Stimulated activated CD4-positive, alpha-beta T cell treated with anti-CD3 and anti-CD28 coated beads, Interleukin-15, amount 100 ng/mL, for 1 hour (primary cell): ENCODE measurements at regions not wholly inside any gene's neighbourhood (a gene's known extent, or its start where the extent isn't known, plus 50 kb on each side); places are given as distances from the start of the nearest gene placed in this dataset.
"Not testable (repeated sequence)": the region's sequence is repeated elsewhere in the genome, so short reads cannot be mapped to it uniquely, and the experiment has no call there.

ENCODE experiments used
- DNase-seq, 2 donors: peaks; one replicate each; pipeline ENCODE4 v3.0.0-alpha.2; 2020; ENCODE audit warnings: low read depth in 1 of 2, low spot score in 1 of 2

DNA sequence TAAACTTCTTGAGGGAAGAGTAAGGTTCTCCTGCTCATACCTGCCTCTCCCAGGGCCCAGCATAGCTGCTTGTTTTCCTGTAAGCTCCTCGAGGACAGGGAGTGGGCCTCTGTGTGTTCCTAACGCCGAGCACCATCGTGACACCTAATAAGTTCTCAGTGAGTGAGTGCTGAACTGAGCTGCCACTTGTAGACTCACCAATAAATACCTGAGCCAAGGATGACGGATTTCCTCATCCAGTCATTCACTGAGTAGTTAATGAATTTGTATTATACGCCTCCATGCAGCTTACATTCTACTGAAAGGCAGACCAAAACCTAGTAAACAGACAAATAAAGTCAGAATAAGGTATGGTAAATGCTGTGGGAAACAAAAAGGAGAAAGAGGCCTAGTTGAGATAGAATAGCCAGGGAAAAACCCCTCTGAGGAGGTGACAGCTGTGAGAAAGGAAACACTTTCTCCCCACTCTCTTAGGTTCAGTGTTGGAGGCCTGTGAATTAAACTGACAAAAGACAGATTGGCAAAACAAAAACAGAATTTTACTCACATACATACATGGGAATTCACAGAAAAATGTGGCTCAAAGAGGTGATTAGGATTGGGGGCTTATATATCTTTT, 138.6 kb downstream of the B3GNT2 start:
- DNase-seq = no peak

DNA sequence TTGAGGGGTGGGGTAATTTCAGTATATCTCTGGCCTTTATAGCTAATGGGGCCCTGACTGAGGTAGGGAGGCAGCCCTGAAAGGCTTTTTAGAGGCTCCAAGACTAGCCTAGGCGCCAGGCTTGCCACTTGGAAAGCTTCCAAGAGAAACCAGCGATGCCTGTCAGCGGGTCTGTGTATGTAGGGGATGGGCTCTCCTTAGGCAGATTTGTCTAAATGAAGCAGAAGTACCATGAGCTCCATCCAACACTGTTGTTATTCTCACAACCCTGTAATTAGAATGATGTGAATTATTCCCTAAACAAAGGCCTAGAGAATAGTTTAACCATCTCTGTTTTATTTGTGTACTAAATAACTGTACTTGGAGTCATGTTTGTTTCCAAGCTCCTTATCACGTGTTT, 138.1 kb downstream of the B3GNT2 start:
- DNase-seq = no peak

DNA sequence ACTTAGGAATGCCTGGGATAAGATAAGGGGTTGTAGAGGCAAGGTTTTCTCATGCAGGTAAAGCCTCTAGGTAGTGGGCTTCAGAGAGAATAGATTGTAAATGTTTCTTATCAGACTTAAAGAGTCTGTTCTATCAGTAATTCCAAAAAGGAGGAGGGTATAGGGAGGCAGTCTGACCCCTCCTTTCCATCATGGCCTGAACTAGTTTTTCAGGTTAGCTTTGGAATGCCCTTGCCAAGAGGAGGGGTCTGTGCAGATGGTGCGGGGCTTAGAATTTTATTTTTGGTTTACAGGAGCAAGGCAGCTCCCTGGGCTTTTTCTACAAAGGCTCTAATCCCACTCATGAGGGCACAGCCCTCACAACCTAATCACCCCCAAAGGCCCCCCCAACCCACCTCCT, 135.0 kb downstream of the B3GNT2 start:
- DNase-seq = no peak

DNA sequence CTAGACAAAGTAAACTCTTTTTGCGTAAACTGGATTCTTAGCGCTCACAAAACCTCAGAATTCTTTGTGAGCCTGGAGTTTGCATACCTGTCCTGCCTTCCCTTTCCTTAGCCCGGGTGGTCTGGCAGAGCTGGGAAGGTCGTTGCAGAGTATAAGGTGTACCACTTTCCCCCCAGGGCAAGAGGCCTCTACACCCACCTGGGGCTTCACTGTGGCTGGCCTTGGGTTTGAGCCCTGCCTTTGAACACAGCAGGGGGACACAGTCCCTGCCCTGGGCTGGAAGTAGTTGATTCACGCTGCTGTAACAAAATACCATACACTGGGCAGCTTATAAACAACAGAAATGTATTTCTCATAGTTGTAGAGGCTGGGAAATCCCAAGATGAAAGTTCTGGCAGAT, 133.9 kb downstream of the B3GNT2 start:
- DNase-seq = no peak

DNA sequence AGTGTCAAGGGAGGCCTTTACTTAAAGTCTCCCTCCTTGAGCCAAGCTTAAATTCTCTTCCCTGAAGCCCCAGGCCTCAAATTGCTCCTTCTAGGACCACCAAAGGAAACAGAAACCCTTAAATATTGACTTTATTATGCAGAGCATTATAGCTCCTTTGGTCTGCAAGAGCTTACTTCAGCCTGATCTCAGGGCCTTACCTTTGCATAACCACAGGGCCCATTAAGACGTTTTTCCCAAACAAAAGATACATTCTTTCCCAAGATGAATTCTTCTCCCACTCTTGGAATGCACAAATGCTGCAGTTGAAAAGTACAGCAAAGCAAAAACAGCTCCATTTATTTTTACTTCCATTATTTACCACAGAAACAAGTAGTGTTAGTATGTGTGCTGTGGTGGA, 130.8 kb downstream of the B3GNT2 start:
- no peak for DNase-seq

DNA sequence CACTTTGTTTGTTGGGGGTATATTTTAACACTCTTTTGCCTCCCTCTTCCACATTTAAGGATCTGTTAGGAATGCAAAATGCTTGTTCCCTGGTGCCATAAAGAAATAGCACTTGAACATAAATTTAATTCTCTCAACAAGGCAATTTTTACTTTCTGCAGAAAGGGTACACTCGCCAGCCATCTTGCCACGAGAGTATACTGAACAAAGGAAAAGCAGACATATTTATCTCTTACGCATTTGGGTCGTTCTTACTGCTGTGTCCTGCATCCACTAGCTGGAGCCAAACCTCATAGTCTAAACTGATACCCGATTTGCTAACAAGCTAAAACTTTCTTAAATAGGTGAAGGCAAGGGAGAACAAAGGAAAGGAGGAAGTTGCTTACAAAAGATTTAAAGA, 129.5 kb downstream of the B3GNT2 start:
- no peak for DNase-seq

DNA sequence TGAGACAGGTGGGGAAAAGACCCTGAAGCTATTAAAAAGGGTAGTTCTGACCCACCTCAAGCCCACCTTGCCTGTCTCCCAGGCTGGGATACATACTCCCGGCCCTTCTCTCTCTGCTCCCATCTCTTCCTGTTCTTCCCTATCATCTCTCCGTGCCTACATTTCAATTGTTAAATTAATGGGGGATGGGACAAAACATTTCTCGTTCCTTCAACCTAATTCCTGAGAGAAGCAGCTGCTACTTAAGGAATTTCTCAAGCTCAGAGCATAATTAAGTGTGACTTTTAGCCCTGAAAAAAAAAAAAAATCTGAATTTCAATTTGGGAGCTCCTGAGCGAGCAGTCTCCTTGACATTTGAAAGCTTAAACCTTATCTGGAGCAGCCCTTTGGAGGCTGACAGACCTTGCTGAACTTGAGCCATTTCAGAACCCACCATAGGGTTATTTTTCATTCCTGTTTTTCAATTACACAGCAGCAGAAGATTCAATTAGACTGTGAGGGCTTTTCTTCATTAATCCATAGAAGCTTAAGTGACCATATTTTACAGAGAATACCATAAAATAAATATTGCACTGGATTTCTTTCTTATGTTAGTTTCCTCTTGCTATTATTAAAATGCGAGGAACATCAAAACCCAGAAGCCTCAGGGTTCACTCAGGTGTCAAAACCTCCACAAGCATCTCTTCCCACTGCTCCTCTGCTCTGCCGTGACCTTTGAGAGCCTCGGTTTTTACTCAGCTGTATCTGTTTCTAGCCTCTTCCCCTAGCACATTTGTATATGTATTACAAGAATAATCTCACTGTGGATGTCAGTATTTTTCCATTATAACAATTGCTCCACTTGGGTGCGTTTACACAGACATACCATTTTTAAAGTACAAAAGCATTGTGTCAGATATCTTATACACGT, 125.7 kb downstream of the B3GNT2 start:
- DNase-seq = no peak

DNA sequence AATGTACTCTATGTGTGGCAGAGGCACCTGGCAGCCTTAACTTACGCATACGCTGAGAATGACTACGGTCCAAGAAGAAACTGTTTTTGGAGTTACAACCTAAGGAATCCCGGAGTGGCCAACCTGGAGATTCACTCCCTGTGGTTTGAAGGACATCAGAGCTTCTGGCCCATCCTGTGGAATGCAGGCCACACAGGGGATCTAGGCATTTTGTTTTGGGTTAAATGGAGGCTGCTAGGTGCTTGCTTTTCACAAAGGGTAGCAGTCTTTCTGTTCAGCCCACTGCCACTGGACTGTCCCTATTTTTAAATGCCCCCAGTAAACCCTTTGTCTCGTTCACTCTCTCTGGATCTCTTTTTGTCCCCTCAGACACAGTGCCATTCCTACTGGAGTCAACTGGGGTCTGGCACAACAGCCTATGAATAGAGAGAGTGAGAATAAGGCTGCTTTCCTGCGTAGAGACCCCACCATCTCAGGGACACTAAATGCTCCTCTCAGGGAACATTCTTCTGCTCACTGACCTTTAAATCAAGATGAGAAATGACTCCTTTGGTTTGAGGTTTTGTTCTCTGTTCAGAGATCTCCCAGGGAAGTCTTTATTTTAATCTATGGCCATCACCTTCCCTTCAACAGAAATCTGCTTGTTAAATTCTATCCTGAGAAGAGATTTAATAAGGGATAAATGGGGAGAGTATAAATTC, 124.9 kb downstream of the B3GNT2 start:
- no peak for DNase-seq

DNA sequence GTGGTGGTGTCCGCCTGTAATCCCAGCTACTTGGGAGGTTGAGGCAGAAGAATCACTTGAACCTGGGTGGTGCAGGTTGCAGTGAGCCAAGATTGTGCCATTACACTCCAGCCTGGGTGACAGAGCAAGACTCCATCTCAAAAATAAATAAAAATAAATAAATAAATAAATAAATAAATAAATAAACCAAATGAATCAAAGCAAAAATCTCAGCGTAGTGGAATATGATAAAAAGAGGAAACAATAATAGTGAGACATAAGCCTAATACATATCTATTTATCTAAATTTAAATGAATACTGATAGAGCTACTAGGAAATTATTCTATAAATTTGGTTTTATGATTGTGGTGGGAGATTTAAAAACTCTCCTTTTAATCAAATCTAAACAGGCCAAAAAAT, 124.2 kb downstream of the B3GNT2 start:
- DNase-seq = not testable (repeated sequence)

DNA sequence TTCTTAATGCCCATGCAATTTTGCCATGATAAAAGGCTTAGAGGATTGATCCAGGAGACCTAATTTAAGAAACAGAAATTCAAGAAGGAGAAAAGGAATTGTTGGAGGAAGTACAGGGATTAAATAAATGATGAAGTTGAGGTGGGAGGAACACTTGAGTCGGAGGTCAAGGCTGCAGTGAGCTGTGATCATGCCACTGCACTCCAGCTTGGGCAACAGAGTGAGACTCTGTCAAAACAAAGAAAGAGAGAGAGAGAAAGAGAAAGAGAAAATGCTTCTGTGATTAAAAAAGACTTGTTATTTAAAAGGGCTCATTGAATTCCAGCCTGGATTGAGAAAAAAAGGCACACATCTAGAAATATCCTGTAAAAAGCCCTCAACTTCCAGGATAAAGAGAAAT, 123.2 kb downstream of the B3GNT2 start:
- no peak for DNase-seq

DNA sequence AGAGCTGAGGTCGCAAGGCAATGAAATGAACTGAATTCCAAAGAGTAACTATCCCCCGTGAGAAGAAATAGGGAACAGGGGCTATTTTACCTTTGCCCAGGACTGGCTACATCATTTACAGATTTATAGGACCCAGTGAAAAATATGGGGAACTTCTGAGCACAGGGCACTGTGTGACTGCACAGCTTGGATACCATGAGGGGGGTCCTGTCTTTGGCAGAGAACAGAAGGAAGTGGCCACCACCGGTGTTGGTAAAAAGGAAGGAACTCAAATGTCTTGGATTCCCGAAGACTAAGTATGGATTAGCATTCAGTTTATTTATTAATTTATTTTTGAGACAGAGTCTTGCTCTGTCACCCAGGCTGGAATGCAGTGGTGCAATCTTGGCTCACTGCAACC, 119.6 kb downstream of the B3GNT2 start:
- no peak for DNase-seq

DNA sequence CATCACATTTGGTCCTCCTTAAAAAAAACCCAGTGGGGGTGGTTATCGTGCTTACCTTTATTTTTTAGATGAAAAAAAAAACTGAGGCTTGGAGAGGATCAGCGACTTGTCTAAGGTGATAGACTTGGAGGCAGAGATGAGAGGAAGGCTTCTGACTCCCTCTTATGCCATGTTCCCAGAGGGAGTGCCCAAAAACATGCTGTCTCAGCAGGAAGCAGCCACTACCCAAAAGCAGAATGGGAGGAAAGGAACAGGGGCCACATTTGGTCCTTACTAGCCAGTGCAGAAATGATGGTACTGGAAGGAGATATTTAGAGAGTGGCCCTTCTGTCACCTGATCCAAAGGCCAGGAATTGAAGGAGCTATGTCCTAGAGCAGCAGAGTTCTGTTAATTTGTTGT, 118.4 kb downstream of the B3GNT2 start:
- DNase-seq = no peak

DNA sequence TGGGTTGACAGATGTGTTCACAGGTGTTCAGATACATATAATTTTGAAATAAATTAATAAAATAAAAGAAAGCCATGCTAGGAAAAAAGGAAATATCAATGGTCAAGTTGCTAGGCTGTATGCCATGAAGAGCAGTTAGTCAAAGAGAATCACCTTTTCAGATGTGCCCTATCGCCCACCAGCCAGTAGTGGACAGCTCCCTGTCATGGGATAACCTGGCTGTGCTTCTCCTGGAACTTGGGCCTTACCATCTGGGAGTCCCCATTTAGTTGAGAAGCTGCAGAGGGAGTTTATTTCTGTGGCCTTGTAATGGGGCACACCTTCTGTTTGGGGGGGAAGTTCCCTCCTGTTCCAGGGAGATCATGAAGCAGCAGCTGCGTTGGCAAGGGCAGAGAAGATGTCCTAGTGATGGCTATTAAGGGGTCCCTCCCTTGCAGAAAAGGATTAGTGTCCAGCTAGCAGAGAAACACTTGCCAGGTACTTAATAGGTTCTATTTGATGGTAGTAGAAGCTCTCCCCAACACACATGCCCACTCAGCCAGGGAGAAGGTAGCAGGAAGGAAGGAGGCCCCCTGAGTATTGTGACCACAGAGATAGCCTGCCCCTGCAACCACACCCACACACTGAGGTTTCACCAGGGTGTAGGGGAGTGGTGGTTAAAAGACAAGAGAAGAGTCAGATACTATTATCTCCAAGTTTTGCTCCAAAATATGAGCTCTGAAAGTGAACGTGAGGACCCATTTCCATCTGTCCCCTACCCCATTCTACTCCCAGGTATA, 117.7 kb downstream of the B3GNT2 start:
- DNase-seq = no peak

DNA sequence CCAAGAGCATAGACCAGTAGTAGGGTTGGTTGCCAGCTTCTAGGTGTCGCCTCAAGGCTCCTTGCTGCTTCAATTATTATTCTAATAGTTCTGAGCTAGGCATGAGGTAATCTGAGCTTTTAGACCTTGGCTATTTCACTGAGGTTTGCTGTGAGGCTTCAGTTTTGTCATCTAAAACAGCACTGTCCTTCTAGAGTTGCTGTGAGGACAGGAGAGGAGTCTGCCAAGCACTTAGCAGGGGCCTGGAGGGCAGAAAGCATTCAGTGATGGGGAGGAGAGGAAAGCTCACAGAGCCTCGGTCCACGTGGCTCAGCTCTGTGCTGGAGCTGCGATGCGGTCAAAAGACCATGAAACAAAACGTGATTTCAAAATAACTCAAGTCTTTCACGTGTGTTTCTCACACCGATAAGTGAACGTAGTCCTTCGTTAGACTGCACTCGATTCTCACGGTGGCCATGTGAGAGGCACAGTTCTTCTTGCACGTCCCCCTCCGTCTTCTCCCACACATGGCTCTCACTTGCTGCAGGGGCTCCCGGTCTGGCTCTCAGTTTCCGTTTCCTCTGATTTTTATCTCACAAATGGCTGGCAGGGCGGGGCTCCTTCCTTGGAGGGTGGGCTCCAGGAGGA, 113.7 kb downstream of the B3GNT2 start:
- DNase-seq = no peak

DNA sequence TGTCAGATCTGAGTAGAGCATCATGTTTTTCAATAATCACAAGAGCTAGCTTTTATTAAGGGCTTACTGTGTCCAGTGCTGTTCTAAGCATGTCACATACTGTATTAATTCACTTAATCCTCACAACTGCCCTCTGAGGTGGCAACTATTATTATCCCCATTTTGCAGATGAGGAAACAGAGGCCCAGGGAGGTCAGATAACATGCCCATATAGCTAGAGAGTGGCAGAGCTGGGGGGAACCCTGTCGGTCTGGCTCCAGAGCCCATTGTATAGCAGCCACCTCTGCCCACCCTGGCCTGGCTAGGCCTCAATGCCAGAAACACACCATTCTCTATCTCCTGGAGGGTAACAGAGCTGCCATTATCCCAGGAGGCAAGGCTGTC, 113.2 kb downstream of the B3GNT2 start:
- DNase-seq = no peak

DNA sequence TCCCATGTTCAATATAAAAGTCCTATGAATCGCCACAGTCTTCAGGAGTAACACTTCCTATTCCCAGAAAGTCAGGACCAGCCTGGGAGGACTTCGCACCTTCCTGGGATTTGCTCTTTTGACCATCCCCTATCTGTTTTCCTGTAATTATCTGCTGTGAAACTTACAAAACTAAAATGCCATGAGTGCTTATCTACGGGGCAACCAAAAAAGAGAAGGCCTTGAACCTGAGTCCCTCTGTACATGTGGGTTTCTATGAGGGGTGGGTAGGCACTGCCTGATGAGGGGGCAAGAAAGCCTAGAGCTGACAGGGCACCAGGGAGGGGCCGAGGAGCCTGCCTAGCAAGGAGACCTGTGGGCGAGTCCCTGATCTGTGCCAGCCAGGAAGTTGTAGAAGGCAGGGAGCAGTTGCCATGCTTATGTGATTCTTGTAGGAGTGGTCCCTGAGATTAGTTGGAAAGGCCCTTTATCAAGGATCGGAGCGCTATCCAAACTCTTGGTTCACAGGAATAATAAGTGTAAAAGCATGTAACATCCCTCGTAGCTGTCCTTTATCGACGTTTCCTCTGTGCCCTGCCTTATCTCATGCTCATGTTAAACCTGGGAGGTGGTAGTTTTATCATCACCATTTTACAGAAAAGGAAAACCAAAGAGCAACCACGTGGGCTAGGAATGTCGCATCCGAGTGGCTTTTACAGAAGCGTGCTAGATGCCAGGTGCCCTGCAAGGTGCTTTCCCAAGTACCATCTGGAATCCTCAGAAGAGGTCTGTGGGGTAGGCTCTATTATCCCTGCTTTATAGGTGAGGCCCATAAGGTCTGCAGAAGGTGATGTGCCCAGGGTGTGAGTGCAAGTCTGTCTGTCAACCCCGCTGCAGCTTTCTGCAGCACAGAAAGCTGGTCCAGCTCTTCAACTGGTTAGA, 111.8 kb downstream of the B3GNT2 start:
- no peak for DNase-seq

DNA sequence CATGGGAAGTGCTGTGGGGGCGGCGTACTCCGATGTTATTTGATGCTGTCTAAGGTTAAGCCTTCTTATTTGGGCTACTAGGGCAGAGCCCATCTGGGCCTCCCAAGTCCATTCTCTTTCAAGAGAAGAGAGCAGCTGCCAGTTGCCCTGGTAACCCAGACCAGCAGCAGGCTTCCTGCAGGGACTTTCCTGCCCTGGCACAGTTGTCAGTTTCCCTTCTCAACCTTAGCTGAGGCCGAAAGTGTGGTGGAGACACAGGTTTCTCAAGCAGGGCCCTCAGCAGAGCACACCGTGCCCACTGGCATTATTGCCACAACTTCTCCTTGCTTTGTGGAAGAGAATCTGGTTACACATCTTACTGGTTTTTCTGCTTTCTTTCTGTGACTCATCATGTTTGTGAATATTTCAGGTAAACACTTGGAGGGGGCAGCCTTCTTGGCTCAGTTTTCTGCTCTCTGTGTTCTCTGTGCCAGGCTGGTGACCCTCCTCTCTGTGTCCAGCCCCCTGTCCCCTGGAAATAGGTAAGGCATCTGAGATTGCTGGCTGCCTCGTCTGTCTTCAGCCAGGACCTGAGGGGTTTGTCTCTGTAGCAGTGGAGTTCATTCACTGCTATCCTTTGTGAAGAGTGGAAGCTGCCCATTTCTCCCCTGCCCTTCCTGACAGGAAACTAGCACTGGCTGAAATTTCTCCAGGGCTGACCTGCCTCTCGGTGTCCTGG, 111.0 kb downstream of the B3GNT2 start:
- DNase-seq = no peak

DNA sequence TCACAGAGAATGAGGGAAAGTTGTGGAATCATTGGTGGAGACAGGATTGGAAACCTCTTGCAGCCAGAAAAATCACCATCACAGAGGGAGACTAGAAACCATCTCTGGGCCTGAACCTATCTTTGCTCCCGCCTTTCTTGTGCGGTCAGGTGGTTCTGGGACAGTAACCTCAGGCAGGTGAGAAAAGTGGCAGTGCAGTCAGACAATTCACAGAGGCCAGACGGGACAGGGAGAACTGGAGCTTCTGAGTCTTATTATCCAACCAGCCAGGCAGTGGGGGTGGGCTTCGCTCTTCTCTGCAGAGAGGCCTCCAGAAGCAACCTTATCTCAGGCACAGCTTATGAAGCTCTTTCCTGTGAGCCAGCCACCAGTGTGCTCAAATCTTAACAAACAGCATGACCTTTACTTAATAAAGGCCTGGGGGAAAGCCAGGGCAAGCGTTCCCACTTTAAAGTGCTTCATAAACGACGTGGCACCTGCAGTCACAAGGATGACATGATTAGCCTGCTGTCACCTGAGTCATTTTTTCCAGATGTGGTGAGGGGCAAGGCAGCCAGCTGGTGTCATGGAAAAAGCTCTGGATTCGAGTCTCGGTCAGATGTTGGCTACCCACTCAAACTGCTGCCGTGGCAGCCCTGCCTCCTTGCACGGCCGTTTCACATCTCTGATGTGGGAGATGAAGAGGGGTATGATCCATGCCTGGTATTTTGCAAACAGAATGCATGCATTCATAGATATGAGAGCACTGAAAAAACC, 109.7 kb downstream of the B3GNT2 start:
- peak in 1 of 2 donors; percentile 30 for DNase-seq
